Neural progenitor cell (in vitro differentiated cells): ENCODE measurements at regions not wholly inside any gene's neighbourhood (a gene's known extent, or its start where the extent isn't known, plus 50 kb on each side); places are given as distances from the start of the nearest gene placed in this dataset.
A peak's percentile ranks its signal among the peaks of the same experiment; 100 is the strongest.

Source experiments
- DNase-seq: peaks from one replicate; pipeline ENCODE4 v3.0.0-alpha.2; 2016; ENCODE audit warnings: low spot score
- H2AFZ ChIP-seq: fragments of 200-600 bp; sonication (generic); replicated peaks from 2 replicates; pipeline ENCODE4 v1.6.1; 2016; ENCODE audit warnings: antibody characterized with exemption
- H3F3A ChIP-seq: fragments of 200-600 bp; sonication (generic); 2 replicates; pipeline ENCODE4 v1.6.1; 2016; ENCODE audit warnings: antibody characterized with exemption, low read depth
- H3K27ac ChIP-seq: fragments of 200-600 bp; sonication (generic); 2 replicates; pipeline ENCODE4 v1.5.1; 2016; ENCODE audit warnings: mild to moderate bottlenecking
- H3K27me3 ChIP-seq: fragments of 200-600 bp; sonication (generic); 2 replicates; pipeline ENCODE4 v1.6.1; 2016; ENCODE audit warnings: mild to moderate bottlenecking, moderate library complexity
- H3K36me3 ChIP-seq: fragments of 200-600 bp; sonication (generic); 2 replicates; pipeline ENCODE4 v1.5.1; 2016
- H3K4me1 ChIP-seq: fragments of 200-600 bp; sonication (generic); 2 replicates; pipeline ENCODE4 v1.6.1; 2016; ENCODE audit warnings: mixed run types
- H3K4me2 ChIP-seq: fragments of 200-600 bp; sonication (generic); 2 replicates; pipeline ENCODE4 v1.6.1; 2016
- H3K4me3 ChIP-seq: fragments of 200-600 bp; sonication (generic); 2 replicates; pipeline ENCODE4 v1.5.1; 2016
- H3K79me2 ChIP-seq: fragments of 200-600 bp; sonication (generic); 2 replicates; pipeline ENCODE4 v1.6.1; 2016; ENCODE audit warnings: low read depth
- H3K9ac ChIP-seq: fragments of 200-600 bp; sonication (generic); 2 replicates; pipeline ENCODE4 v1.6.1; 2016
- H3K9me3 ChIP-seq: fragments of 200-600 bp; sonication (generic); 2 replicates; pipeline ENCODE4 v1.5.1; 2016; ENCODE audit warnings: low read depth
- H4K20me1 ChIP-seq: fragments of 200-600 bp; sonication (generic); 2 replicates; pipeline ENCODE4 v1.6.1; 2016; ENCODE audit warnings: low read depth
- H3K27ac Mint-ChIP-seq: 3 replicates; pipeline ENCODE4 v1.8.0; 2021; ENCODE audit warnings: mixed read lengths
- H3K27me3 Mint-ChIP-seq: 2 replicates; pipeline ENCODE4 v1.8.0; 2022; ENCODE audit warnings: low read depth, mild to moderate bottlenecking, inconsistent platforms, moderate library complexity, mixed read lengths; ENCODE audit not compliant: insufficient read depth
- H3K36me3 Mint-ChIP-seq: 3 replicates; pipeline ENCODE4 v1.8.0; 2021; ENCODE audit warnings: mixed read lengths
- H3K4me1 Mint-ChIP-seq: 3 replicates; pipeline ENCODE4 v1.8.0; 2021; ENCODE audit warnings: mixed read lengths
- H3K4me3 Mint-ChIP-seq: 3 replicates; pipeline ENCODE4 v1.8.0; 2021; ENCODE audit warnings: mild to moderate bottlenecking, moderate library complexity, mixed read lengths
- H3K9me3 Mint-ChIP-seq: 3 replicates; pipeline ENCODE4 v1.8.0; 2020; ENCODE audit warnings: mixed read lengths
- EZH2 ChIP-seq: fragments of 200-600 bp; sonication (generic); IDR thresholded peaks from 2 replicates; pipeline ENCODE4 v1.6.1; 2017; ENCODE audit warnings: antibody characterized with exemption, mild to moderate bottlenecking, moderate library complexity
- EZH2phosphoT487 ChIP-seq: fragments of 200-600 bp; sonication (generic); IDR thresholded peaks from 2 replicates; pipeline ENCODE4 v1.6.1; 2017; ENCODE audit warnings: antibody characterized with exemption
- TF ChIP-seq, protein P1 (sequence below): fragments of 200-600 bp; sonication (generic); IDR thresholded peaks from 2 replicates; pipeline ENCODE4 v1.5.1; 2017; ENCODE audit warnings: antibody characterized with exemption, mild to moderate bottlenecking

DNA sequence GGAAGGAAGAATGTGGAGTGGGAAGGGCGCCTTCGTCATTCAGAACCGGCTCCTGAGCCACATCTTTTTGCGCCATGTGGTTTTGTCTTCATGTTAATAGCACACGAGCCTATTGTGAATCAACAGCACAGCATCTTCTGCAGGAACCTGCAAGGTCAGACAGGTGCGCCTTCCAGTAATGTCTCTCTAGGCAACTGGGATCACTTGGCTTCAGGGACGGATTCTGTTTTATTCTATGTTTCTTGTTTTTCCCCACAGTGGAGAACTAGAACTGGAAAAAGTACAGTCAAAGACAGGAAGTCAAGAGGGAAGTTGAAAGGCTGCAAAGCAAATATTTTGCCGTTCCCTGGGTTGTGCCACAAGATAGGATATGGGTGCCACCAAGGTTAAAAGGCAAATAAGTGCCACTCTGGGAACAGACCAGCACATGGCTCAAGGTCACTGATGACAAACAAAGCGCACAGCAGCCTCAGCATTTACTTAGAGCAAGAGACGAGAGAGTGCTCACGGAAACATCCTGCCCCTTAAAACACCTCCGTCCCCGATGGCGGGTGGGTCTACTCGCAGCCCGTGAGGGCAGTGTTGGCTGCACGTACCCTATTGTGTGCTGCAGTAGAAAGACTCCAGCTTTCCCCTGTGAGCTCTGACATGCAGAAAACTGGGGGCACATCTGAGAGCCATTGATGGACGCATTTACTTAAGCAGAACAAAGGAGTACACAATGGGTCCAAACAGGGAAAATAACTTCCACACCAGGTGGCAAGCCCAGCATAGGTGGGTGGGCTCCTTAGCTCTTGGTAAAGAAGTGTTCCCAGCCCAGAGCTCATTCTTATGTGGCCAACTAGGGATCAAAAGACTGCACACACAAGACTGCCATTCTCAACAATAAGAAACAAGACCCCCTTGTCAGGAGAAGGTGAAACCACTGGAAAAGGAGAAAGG is 107.2 kb upstream of the PARD3B start:
- Histone ChIP-seq H3K4me1 (peaks cover 16% of the 10 kb centered on the region), H3K27me3 (no peaks in the 10 kb centered on the region), H3K9me3 (peaks cover 5% of the 10 kb centered on the region), H3K36me3 (no peaks in the 10 kb centered on the region), H3K9ac (no peak overlapping the region), H4K20me1 (no peaks in the 10 kb centered on the region), H3F3A (peaks cover 21% of the 10 kb centered on the region), H3K4me3 (peak overlapping the region; percentile 10), H3K27ac (peak overlapping the region; percentile 50), H2AFZ (no peak overlapping the region), H3K4me2 (peak overlapping the region; percentile 48), H3K79me2 (no peaks in the 10 kb centered on the region)
- Mint-ChIP-seq H3K36me3 (no peaks in the 10 kb centered on the region), H3K9me3 (peaks cover 29% of the 10 kb centered on the region), H3K27ac (peak overlapping the region; percentile 46), H3K4me1 (peaks cover 28% of the 10 kb centered on the region), H3K27me3 (peaks cover 6% of the 10 kb centered on the region), H3K4me3 (no peak overlapping the region)
- TF ChIP-seq EZH2 (no peak), EZH2phosphoT487 (no peak)
- TF ChIP-seq, protein P1, sequence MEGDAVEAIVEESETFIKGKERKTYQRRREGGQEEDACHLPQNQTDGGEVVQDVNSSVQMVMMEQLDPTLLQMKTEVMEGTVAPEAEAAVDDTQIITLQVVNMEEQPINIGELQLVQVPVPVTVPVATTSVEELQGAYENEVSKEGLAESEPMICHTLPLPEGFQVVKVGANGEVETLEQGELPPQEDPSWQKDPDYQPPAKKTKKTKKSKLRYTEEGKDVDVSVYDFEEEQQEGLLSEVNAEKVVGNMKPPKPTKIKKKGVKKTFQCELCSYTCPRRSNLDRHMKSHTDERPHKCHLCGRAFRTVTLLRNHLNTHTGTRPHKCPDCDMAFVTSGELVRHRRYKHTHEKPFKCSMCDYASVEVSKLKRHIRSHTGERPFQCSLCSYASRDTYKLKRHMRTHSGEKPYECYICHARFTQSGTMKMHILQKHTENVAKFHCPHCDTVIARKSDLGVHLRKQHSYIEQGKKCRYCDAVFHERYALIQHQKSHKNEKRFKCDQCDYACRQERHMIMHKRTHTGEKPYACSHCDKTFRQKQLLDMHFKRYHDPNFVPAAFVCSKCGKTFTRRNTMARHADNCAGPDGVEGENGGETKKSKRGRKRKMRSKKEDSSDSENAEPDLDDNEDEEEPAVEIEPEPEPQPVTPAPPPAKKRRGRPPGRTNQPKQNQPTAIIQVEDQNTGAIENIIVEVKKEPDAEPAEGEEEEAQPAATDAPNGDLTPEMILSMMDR: no peak
- peak; percentile 61 for DNase-seq

DNA sequence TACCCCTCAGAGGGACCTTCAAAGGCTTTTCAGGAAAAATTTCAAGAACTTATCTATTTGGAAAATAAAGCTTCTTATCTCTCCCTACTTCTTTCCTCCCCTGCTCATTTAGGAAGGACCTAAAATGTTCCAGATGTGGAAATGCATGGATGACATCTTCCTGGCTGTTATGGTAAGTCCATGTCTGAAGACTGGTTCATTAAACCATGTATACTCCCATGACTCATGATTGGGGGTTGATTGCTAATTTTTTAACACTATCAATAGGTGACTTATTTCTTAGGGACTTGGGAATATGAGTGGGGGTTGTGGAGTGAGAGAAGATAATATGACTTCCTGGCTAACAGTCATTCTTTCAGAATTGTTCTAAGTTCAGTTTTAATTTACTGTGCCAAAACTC is 104.0 kb upstream of the PARD3B start:
- Mint-ChIP-seq H3K4me3 (no peak overlapping the region), H3K9me3 (peaks cover 44% of the 10 kb centered on the region), H3K27ac (no peak overlapping the region), H3K4me1 (peaks cover 23% of the 10 kb centered on the region), H3K27me3 (peaks cover 4% of the 10 kb centered on the region), H3K36me3 (peaks cover 7% of the 10 kb centered on the region)
- H3K4me3 ChIP-seq: no peak overlapping the region
- peaks cover 21% of the 10 kb centered on the region for H3F3A ChIP-seq
- no peak overlapping the region for H2AFZ ChIP-seq
- no peak overlapping the region for H3K27ac ChIP-seq
- H3K9me3 ChIP-seq: peaks cover 5% of the 10 kb centered on the region
- peaks cover 16% of the 10 kb centered on the region for H3K4me1 ChIP-seq
- DNase-seq: no peak
- no peaks in the 10 kb centered on the region for H3K79me2 ChIP-seq
- no peak for TF ChIP-seq EZH2phosphoT487
- no peak for TF ChIP-seq EZH2
- TF ChIP-seq, protein P1: no peak
- H4K20me1 ChIP-seq: no peaks in the 10 kb centered on the region
- H3K36me3 ChIP-seq: no peaks in the 10 kb centered on the region
- H3K27me3 ChIP-seq: no peaks in the 10 kb centered on the region
- no peak overlapping the region for H3K4me2 ChIP-seq
- no peak overlapping the region for H3K9ac ChIP-seq

DNA sequence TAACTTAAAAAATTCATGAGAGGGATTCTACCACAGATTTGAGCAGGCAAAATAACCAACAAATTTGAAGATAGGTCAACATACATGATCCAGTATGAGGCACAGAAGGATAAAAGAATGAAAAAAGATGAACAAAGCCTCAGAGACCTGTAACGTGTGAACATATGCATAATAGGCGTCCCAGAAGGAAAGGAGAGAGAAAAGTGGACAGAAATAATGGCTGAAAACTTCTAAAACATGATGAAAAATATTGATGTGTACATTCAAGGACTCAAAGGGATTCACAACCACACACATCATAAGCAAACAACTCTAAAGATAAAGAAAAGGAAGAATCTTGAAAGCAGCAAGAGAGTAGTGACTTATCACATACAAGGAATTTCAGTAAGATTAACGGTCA is 100.1 kb upstream of the PARD3B start:
- Mint-ChIP-seq H3K9me3 (peaks cover 32% of the 10 kb centered on the region), H3K36me3 (peaks cover 10% of the 10 kb centered on the region), H3K4me1 (peaks cover 14% of the 10 kb centered on the region), H3K4me3 (no peak overlapping the region), H3K27me3 (peaks cover 7% of the 10 kb centered on the region), H3K27ac (no peak overlapping the region)
- H3K79me2 ChIP-seq: no peaks in the 10 kb centered on the region
- H3K9me3 ChIP-seq: no peaks in the 10 kb centered on the region
- H3K27me3 ChIP-seq: no peaks in the 10 kb centered on the region
- H4K20me1 ChIP-seq: no peaks in the 10 kb centered on the region
- peaks cover 6% of the 10 kb centered on the region for H3K4me1 ChIP-seq
- no peak overlapping the region for H2AFZ ChIP-seq
- no peak overlapping the region for H3K4me3 ChIP-seq
- H3K4me2 ChIP-seq: no peak overlapping the region
- no peak overlapping the region for H3K27ac ChIP-seq
- no peaks in the 10 kb centered on the region for H3F3A ChIP-seq
- no peaks in the 10 kb centered on the region for H3K36me3 ChIP-seq
- no peak overlapping the region for H3K9ac ChIP-seq
- TF ChIP-seq EZH2 (no peak), EZH2phosphoT487 (no peak)
- TF ChIP-seq, protein P1: no peak
- no peak for DNase-seq
